Mesothelial cell of epicardium (in vitro differentiated cells): ENCODE measurements at regions not wholly inside any gene's neighbourhood (a gene's known extent, or its start where the extent isn't known, plus 50 kb on each side); places are given as distances from the start of the nearest gene placed in this dataset.

ENCODE experiments used
- DNase-seq, 2 experiments: peaks; one replicate each; pipeline ENCODE4 v3.0.0; 2021; ENCODE audit warnings: low spot score in 2 of 2; ENCODE audit not compliant: unreplicated experiment in 2 of 2
- H3K27ac Mint-ChIP-seq: 2 replicates; pipeline ENCODE4 v1.8.0; 2021; ENCODE audit warnings: mixed read lengths
- H3K27me3 Mint-ChIP-seq: 2 replicates; pipeline ENCODE4 v1.8.0; 2021; ENCODE audit warnings: low read depth, mixed read lengths
- H3K36me3 Mint-ChIP-seq: 2 replicates; pipeline ENCODE4 v1.8.0; 2021; ENCODE audit warnings: mixed read lengths
- H3K4me1 Mint-ChIP-seq: 2 replicates; pipeline ENCODE4 v1.8.0; 2021; ENCODE audit warnings: mixed read lengths
- H3K4me3 Mint-ChIP-seq: 2 replicates; pipeline ENCODE4 v1.8.0; 2021; ENCODE audit warnings: mild to moderate bottlenecking, moderate library complexity, mixed read lengths
- H3K9me3 Mint-ChIP-seq: 2 replicates; pipeline ENCODE4 v1.8.0; 2021; ENCODE audit warnings: mixed read lengths
- TF ChIP-seq, protein P1 (sequence below): fragments of 200-600 bp; sonication (generic); IDR thresholded peaks from one replicate; pipeline ENCODE4 v1.5.0; 2021; ENCODE audit warnings: antibody characterized with exemption; ENCODE audit not compliant: unreplicated experiment

DNA sequence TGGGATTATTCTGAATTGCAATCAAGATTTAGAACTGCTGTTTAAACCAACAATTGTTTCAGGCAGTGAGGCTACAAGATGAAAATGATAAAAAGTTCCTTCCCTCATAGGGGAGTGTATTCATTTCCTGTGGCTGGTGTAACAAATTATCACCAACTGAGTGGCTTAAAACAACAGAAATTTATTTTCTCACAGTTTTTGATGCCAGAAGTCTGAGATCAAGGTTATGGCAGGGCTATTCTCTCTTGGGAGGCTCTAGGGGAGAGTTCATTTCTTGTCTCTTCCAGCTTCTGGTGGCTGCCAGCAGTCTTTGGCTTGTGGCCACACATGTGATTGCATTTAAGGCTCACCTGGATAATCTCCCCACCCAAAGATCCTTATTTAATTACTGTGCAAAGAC lies 290.5 kb upstream of the ZSWIM2 start:
- peaks cover 3% of the 10 kb centered on the region for H3K27me3 Mint-ChIP-seq
- H3K9me3 Mint-ChIP-seq = peaks cover 3% of the 10 kb centered on the region
- H3K4me3 Mint-ChIP-seq = no peak overlapping the region
- TF ChIP-seq, protein P1, sequence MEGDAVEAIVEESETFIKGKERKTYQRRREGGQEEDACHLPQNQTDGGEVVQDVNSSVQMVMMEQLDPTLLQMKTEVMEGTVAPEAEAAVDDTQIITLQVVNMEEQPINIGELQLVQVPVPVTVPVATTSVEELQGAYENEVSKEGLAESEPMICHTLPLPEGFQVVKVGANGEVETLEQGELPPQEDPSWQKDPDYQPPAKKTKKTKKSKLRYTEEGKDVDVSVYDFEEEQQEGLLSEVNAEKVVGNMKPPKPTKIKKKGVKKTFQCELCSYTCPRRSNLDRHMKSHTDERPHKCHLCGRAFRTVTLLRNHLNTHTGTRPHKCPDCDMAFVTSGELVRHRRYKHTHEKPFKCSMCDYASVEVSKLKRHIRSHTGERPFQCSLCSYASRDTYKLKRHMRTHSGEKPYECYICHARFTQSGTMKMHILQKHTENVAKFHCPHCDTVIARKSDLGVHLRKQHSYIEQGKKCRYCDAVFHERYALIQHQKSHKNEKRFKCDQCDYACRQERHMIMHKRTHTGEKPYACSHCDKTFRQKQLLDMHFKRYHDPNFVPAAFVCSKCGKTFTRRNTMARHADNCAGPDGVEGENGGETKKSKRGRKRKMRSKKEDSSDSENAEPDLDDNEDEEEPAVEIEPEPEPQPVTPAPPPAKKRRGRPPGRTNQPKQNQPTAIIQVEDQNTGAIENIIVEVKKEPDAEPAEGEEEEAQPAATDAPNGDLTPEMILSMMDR = no peak
- no peaks in the 10 kb centered on the region for H3K36me3 Mint-ChIP-seq
- H3K27ac Mint-ChIP-seq = no peak overlapping the region
- DNase-seq = no peak
- no peaks in the 10 kb centered on the region for H3K4me1 Mint-ChIP-seq

DNA sequence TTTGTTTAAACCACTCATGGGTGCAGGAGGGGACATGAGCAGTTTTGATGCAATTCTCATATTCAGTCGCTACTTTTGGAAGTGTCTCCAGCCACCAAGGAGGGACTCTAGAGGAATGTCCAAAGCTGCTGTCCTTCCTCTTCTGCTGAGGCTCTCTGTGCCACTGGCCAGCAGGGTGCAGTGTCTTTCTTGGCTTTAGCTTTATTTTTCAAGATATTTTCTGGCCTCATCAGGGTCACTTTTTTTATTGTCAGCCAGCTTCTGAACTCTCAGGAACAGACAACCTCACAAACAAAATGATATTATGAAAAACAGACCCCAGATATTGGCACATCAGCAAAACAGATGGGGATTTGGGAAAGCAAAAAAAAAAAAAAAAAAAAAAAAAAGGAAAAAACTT lies 289.3 kb upstream of the ZSWIM2 start:
- no peaks in the 10 kb centered on the region for H3K4me1 Mint-ChIP-seq
- no peak for DNase-seq
- H3K4me3 Mint-ChIP-seq = no peak overlapping the region
- H3K27ac Mint-ChIP-seq = no peak overlapping the region
- TF ChIP-seq, protein P1 = no peak
- H3K9me3 Mint-ChIP-seq = no peaks in the 10 kb centered on the region
- H3K36me3 Mint-ChIP-seq = no peaks in the 10 kb centered on the region
- peaks cover 2% of the 10 kb centered on the region for H3K27me3 Mint-ChIP-seq

DNA sequence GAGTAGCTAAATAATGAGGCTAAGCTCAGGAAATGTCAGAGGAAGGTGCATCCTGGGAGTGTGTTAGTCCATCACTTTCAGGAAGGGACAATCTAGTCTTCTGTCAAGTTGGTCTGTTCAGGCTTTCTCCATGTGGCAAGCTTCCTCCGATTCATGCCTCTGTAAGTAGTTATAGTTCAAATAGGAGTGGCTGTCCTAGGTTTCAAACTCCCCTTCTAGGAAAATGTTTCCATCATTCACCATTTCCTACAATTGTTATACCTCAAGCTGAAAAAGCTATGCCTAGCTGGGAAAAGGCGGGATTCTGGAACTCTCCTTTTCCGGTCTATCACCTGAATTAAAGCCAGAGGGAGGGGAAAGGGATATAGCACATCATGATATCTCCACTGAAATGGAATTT lies 287.7 kb upstream of the ZSWIM2 start:
- H3K4me1 Mint-ChIP-seq = no peaks in the 10 kb centered on the region
- DNase-seq = no peak
- no peak overlapping the region for H3K4me3 Mint-ChIP-seq
- no peaks in the 10 kb centered on the region for H3K36me3 Mint-ChIP-seq
- TF ChIP-seq, protein P1 = no peak
- H3K27me3 Mint-ChIP-seq = peaks cover 4% of the 10 kb centered on the region
- H3K27ac Mint-ChIP-seq = no peak overlapping the region
- no peaks in the 10 kb centered on the region for H3K9me3 Mint-ChIP-seq

DNA sequence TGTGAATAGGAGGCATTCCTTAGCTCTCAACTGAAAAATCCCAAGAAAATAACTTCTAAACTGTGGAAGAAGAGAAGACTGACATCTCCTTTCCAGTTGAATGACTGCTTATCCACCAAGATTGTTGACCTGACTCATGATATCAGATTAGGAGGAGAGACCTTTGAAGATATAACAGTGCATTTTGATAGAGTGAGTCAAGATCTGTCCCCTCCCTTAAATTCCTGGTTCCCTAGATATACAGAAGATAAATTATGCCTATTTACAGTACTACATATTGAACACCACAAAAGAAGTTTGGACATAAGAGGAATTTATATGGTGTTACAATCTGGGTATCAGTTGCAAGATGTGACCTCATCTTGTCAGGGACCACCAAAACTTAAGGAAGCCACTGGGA lies 285.3 kb upstream of the ZSWIM2 start:
- Mint-ChIP-seq H3K36me3 (no peaks in the 10 kb centered on the region), H3K27me3 (peaks cover 8% of the 10 kb centered on the region), H3K27ac (no peak overlapping the region), H3K9me3 (no peaks in the 10 kb centered on the region), H3K4me1 (no peaks in the 10 kb centered on the region), H3K4me3 (no peak overlapping the region)
- DNase-seq = no peak
- TF ChIP-seq, protein P1 = no peak

DNA sequence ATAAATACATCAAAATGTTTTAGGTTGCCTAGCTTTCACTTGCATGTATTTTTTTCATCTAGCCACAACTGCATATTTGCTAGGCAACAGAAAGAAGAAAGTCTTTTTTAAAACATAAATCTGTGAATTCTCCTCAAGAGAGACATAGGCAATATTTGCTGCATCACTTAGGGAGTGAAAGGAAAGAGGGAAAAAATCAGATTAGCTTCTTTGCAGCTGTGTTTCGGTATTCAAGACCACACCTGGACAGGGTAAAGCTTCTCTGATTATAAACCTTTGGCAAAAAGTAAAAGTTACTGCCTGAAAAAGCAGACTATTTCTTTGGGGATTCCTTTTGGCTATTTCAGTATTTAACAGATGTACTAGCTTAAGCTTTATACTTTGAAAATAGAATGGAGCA lies 280.9 kb upstream of the ZSWIM2 start:
- TF ChIP-seq, protein P1 = no peak
- H3K9me3 Mint-ChIP-seq = no peaks in the 10 kb centered on the region
- H3K36me3 Mint-ChIP-seq = no peaks in the 10 kb centered on the region
- peaks cover 8% of the 10 kb centered on the region for H3K27me3 Mint-ChIP-seq
- H3K4me1 Mint-ChIP-seq = peaks cover 3% of the 10 kb centered on the region
- no peak overlapping the region for H3K27ac Mint-ChIP-seq
- no peak for DNase-seq
- no peak overlapping the region for H3K4me3 Mint-ChIP-seq

DNA sequence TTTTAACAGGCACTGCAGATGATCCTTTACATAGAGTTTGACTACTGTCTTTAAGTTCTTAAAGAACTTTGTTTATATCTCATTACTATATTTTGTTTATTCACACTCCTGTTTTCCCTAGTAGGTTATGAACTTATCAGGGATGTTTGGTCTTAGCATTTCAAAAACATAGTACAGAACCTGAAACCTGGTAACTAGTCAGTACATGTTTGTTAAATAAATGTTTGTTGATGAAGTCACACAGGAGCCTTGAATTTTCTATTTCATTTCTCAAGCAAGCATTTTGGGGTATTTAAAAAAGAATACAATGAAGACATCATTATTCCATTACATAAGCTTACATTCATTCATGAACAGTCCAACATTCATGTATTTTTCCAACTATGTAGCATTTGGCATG lies 280.3 kb upstream of the ZSWIM2 start:
- H3K4me1 Mint-ChIP-seq = peaks cover 3% of the 10 kb centered on the region
- H3K9me3 Mint-ChIP-seq = no peaks in the 10 kb centered on the region
- no peaks in the 10 kb centered on the region for H3K36me3 Mint-ChIP-seq
- no peak overlapping the region for H3K27ac Mint-ChIP-seq
- no peak for DNase-seq
- TF ChIP-seq, protein P1 = no peak
- no peak overlapping the region for H3K4me3 Mint-ChIP-seq
- H3K27me3 Mint-ChIP-seq = peaks cover 8% of the 10 kb centered on the region
